ACC112 (cell line): ENCODE measurements at regions not wholly inside any gene's neighbourhood (a gene's known extent, or its start where the extent isn't known, plus 50 kb on each side); places are given as distances from the start of the nearest gene placed in this dataset.

Experiments used
- H2AFZ ChIP-seq: fragments of 200-600 bp; sonication (generic); one replicate; pipeline ENCODE4 v1.6.0; 2017; ENCODE audit warnings: antibody characterized with exemption, low read length; ENCODE audit not compliant: unreplicated experiment
- H3K27ac ChIP-seq: fragments of 200-600 bp; sonication (generic); 2 replicates; pipeline ENCODE4 v1.5.1; 2014; ENCODE audit warnings: low read depth, mild to moderate bottlenecking, antibody characterized with exemption, low read length, moderate library complexity
- H3K27me3 ChIP-seq: fragments of 200-600 bp; sonication (generic); 2 replicates; pipeline ENCODE4 v1.6.1; 2014; ENCODE audit warnings: mild to moderate bottlenecking, antibody characterized with exemption, low read length, moderate library complexity, mixed read lengths; ENCODE audit not compliant: insufficient read depth
- H3K36me3 ChIP-seq: fragments of 200-600 bp; sonication (generic); 2 replicates; pipeline ENCODE4 v1.6.1; 2016; ENCODE audit warnings: mild to moderate bottlenecking, antibody characterized with exemption, low read length, moderate library complexity, mixed read lengths; ENCODE audit not compliant: insufficient read depth
- H3K4me1 ChIP-seq: fragments of 200-600 bp; sonication (generic); one replicate; pipeline ENCODE4 v1.6.1; 2016; ENCODE audit warnings: low read length, mixed read lengths; ENCODE audit not compliant: insufficient read depth, unreplicated experiment, control insufficient read depth
- H3K4me3 ChIP-seq: fragments of 200-600 bp; sonication (generic); 2 replicates; pipeline ENCODE4 v1.5.1; 2014; ENCODE audit warnings: mild to moderate bottlenecking, low read depth, low read length
- H3K79me2 ChIP-seq: fragments of 200-600 bp; sonication (generic); one replicate; pipeline ENCODE4 v1.6.0; 2016; ENCODE audit warnings: low read length; ENCODE audit not compliant: control insufficient read depth, unreplicated experiment, insufficient read depth

- Histone ChIP-seq H3K27me3 (no peaks in the 10 kb centered on the region), H3K36me3 (no peaks in the 10 kb centered on the region), H3K79me2 (no peaks in the 10 kb centered on the region), H3K27ac (no peak overlapping the region), H2AFZ (no peak overlapping the region), H3K4me1 (no peaks in the 10 kb centered on the region), H3K4me3 (no peak overlapping the region)
These were observed 134.8 kb upstream of the NWD2 start for GRCh38 chr4:37109756-37110155.

- no peaks in the 10 kb centered on the region for H3K27me3 ChIP-seq
- H3K36me3 ChIP-seq = no peaks in the 10 kb centered on the region
These were observed 119.7 kb upstream of the NWD2 start for GRCh38 chr4:37124800-37125199.

GRCh38 chr4:37126051-37126450, 118.5 kb upstream of the NWD2 start:
- no peaks in the 10 kb centered on the region for H3K27me3 ChIP-seq
- no peaks in the 10 kb centered on the region for H3K4me1 ChIP-seq
- H3K36me3 ChIP-seq = no peaks in the 10 kb centered on the region
- no peaks in the 10 kb centered on the region for H3K79me2 ChIP-seq
- H3K27ac ChIP-seq = no peak overlapping the region
- H2AFZ ChIP-seq = no peak overlapping the region
- no peak overlapping the region for H3K4me3 ChIP-seq

More at GRCh38 chr4:37124800-37125199, 119.7 kb upstream of the NWD2 start:
- Histone ChIP-seq H3K4me3 (no peak overlapping the region), H3K4me1 (no peaks in the 10 kb centered on the region), H3K79me2 (no peaks in the 10 kb centered on the region), H3K27ac (no peak overlapping the region), H2AFZ (no peak overlapping the region)

- no peak overlapping the region for H3K4me3 ChIP-seq
- H3K27ac ChIP-seq = no peak overlapping the region
- H3K4me1 ChIP-seq = no peaks in the 10 kb centered on the region
- H2AFZ ChIP-seq = no peak overlapping the region
- H3K36me3 ChIP-seq = no peaks in the 10 kb centered on the region
- H3K27me3 ChIP-seq = no peaks in the 10 kb centered on the region
- H3K79me2 ChIP-seq = no peaks in the 10 kb centered on the region
These were observed 114.1 kb upstream of the NWD2 start for GRCh38 chr4:37130465-37130864.

- Histone ChIP-seq H3K79me2 (no peaks in the 10 kb centered on the region), H3K4me1 (no peaks in the 10 kb centered on the region), H3K27ac (no peak overlapping the region), H3K4me3 (no peak overlapping the region), H2AFZ (no peak overlapping the region), H3K27me3 (no peaks in the 10 kb centered on the region), H3K36me3 (no peaks in the 10 kb centered on the region)
These were observed 112.1 kb upstream of the NWD2 start for GRCh38 chr4:37132351-37132974.

- no peak overlapping the region for H3K4me3 ChIP-seq
These were observed 111.6 kb upstream of the NWD2 start for GRCh38 chr4:37132975-37133360.

GRCh38 chr4:37138019-37138653, 106.4 kb upstream of the NWD2 start:
- no peaks in the 10 kb centered on the region for H3K27me3 ChIP-seq
- no peak overlapping the region for H3K27ac ChIP-seq
- H3K36me3 ChIP-seq = no peaks in the 10 kb centered on the region
- H2AFZ ChIP-seq = no peak overlapping the region
- no peak overlapping the region for H3K4me3 ChIP-seq
- H3K79me2 ChIP-seq = no peaks in the 10 kb centered on the region
- H3K4me1 ChIP-seq = no peaks in the 10 kb centered on the region

More at GRCh38 chr4:37132975-37133360, 111.6 kb upstream of the NWD2 start:
- H3K27me3 ChIP-seq = no peaks in the 10 kb centered on the region
- H3K4me1 ChIP-seq = no peaks in the 10 kb centered on the region
- H3K79me2 ChIP-seq = no peaks in the 10 kb centered on the region
- H2AFZ ChIP-seq = no peak overlapping the region
- no peaks in the 10 kb centered on the region for H3K36me3 ChIP-seq
- no peak overlapping the region for H3K27ac ChIP-seq

- no peaks in the 10 kb centered on the region for H3K4me1 ChIP-seq
- H3K79me2 ChIP-seq = no peaks in the 10 kb centered on the region
These were observed 105.8 kb upstream of the NWD2 start for GRCh38 chr4:37138789-37139188.

GRCh38 chr4:37139987-37140386, 104.6 kb upstream of the NWD2 start:
- Histone ChIP-seq H3K36me3 (no peaks in the 10 kb centered on the region), H3K4me1 (no peaks in the 10 kb centered on the region), H3K79me2 (no peaks in the 10 kb centered on the region), H3K27me3 (no peaks in the 10 kb centered on the region), H3K27ac (no peak overlapping the region), H3K4me3 (no peak overlapping the region), H2AFZ (no peak overlapping the region)

More at GRCh38 chr4:37138789-37139188, 105.8 kb upstream of the NWD2 start:
- no peaks in the 10 kb centered on the region for H3K27me3 ChIP-seq
- no peak overlapping the region for H3K27ac ChIP-seq
- no peak overlapping the region for H3K4me3 ChIP-seq
- no peak overlapping the region for H2AFZ ChIP-seq
- no peaks in the 10 kb centered on the region for H3K36me3 ChIP-seq

- Histone ChIP-seq H3K27me3 (no peaks in the 10 kb centered on the region), H3K4me1 (no peaks in the 10 kb centered on the region), H3K79me2 (no peaks in the 10 kb centered on the region), H2AFZ (no peak overlapping the region), H3K27ac (no peak overlapping the region), H3K36me3 (no peaks in the 10 kb centered on the region), H3K4me3 (no peak overlapping the region)
These were observed 98.3 kb upstream of the NWD2 start for GRCh38 chr4:37146260-37146659.

GRCh38 chr4:37157476-37158167, 86.9 kb upstream of the NWD2 start:
- no peak overlapping the region for H2AFZ ChIP-seq
- no peak overlapping the region for H3K27ac ChIP-seq
- H3K4me3 ChIP-seq = no peak overlapping the region
- H3K4me1 ChIP-seq = no peaks in the 10 kb centered on the region
- H3K79me2 ChIP-seq = no peaks in the 10 kb centered on the region
- no peaks in the 10 kb centered on the region for H3K27me3 ChIP-seq
- no peaks in the 10 kb centered on the region for H3K36me3 ChIP-seq
